A549 (cell line): ENCODE measurements at regions not wholly inside any gene's neighbourhood (a gene's known extent, or its start where the extent isn't known, plus 50 kb on each side); places are given as distances from the start of the nearest gene placed in this dataset.

ENCODE experiments used
- CHD4 ChIP-seq: fragments of 200-600 bp; sonication (generic); IDR thresholded peaks from 2 replicates; pipeline ENCODE4 v1.6.1; 2016; ENCODE audit warnings: antibody characterized with exemption, mild to moderate bottlenecking, borderline replicate concordance
- EP300 ChIP-seq, 2 experiments: fragments of >200 bp; sonication (Bioruptor Twin); formaldehyde crosslinking; IDR thresholded peaks; 2 replicates in 1 of 2; 3 replicates in 1 of 2; pipeline ENCODE4 v1.6.1; 2016 to 2017
- HDAC2 ChIP-seq: fragments of 200-600 bp; sonication (generic); IDR thresholded peaks from 2 replicates; pipeline ENCODE4 v1.6.1; 2016
- MAFK ChIP-seq: fragments of 450-650 bp; IDR thresholded peaks from 2 replicates; pipeline ENCODE4 v1.6.1; 2014; ENCODE audit not compliant: partially characterized antibody
- PHF8 ChIP-seq: fragments of 200-600 bp; sonication (generic); IDR thresholded peaks from 2 replicates; pipeline ENCODE4 v1.6.1; 2016; ENCODE audit warnings: low read depth, mild to moderate bottlenecking, antibody characterized with exemption, moderate library complexity, borderline replicate concordance
- RAD21 ChIP-seq, 2 experiments: fragments of >200 bp in 1 of 2; sonication (Bioruptor Twin) in 1 of 2; formaldehyde crosslinking in 1 of 2; IDR thresholded peaks in 1 of 2; conservative IDR thresholded peaks in 1 of 2; 2 replicates in 1 of 2; 3 replicates in 1 of 2; pipeline ENCODE4 v1.6.1; 2012 to 2018; ENCODE audit warnings: inconsistent platforms in 1 of 2
- ZFP36 ChIP-seq: fragments of 450-650 bp; IDR thresholded peaks from 2 replicates; pipeline ENCODE4 v1.6.1; 2014; ENCODE audit warnings: borderline replicate concordance; ENCODE audit not compliant: partially characterized antibody
- ZSCAN20 ChIP-seq: fragments of 250-450 bp; sonication (Bioruptor Pico); IDR thresholded peaks from 2 replicates; pipeline ENCODE4 v1.8.0; 2022; ENCODE audit warnings: mild to moderate bottlenecking, moderate library complexity
- TF ChIP-seq, protein P1 (sequence below): fragments of 150-350 bp; IDR thresholded peaks from 2 replicates; pipeline ENCODE4 v1.6.1; 2014; ENCODE audit warnings: low read depth, mild to moderate bottlenecking, low read length
- TF ChIP-seq, protein P2 (sequence below): fragments of >200 bp; sonication (Bioruptor Twin); formaldehyde crosslinking; IDR thresholded peaks from 3 replicates; pipeline ENCODE4 v1.5.1; 2016
- TF ChIP-seq, protein P3 (sequence below): fragments of >200 bp; sonication (Bioruptor Twin); formaldehyde crosslinking; IDR thresholded peaks from 3 replicates; pipeline ENCODE4 v1.6.1; 2016

DNA sequence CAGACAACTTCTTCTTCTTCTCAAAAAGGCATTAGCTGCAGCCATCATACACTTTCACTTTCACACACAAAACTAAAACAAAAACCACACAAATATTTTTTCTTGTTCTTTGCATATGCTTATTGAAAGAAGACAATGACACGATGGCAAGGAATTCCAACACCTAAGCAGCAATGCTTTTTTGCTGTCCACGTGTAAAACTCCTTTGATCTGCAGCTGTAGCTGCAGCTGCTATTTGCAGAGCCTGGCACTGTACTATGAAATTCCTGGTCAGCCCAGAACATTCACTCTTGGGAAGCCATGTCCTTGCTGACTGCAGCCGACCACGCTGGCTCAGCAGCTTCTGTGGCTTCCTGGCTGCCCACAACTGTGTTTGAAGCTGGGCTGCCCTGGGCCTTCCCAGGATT lies 316.2 kb downstream of the CDH2 start:
- TF ChIP-seq ZFP36 (no peak), EP300 (IDR thresholded peaks at IDR 0.05) (no peak), PHF8 (no peak), MAFK (no peak), RAD21 (conservative IDR thresholded peaks at IDR 0.05 in 1 of 2, IDR thresholded peaks at IDR 0.05 in 1 of 2) (no peak), ZSCAN20 (CRISPR knock-in tag) (no peak), HDAC2 (no peak), CHD4 (no peak)
- TF ChIP-seq, protein P1, sequence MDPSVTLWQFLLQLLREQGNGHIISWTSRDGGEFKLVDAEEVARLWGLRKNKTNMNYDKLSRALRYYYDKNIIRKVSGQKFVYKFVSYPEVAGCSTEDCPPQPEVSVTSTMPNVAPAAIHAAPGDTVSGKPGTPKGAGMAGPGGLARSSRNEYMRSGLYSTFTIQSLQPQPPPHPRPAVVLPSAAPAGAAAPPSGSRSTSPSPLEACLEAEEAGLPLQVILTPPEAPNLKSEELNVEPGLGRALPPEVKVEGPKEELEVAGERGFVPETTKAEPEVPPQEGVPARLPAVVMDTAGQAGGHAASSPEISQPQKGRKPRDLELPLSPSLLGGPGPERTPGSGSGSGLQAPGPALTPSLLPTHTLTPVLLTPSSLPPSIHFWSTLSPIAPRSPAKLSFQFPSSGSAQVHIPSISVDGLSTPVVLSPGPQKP, result no peak
- TF ChIP-seq, protein P2, sequence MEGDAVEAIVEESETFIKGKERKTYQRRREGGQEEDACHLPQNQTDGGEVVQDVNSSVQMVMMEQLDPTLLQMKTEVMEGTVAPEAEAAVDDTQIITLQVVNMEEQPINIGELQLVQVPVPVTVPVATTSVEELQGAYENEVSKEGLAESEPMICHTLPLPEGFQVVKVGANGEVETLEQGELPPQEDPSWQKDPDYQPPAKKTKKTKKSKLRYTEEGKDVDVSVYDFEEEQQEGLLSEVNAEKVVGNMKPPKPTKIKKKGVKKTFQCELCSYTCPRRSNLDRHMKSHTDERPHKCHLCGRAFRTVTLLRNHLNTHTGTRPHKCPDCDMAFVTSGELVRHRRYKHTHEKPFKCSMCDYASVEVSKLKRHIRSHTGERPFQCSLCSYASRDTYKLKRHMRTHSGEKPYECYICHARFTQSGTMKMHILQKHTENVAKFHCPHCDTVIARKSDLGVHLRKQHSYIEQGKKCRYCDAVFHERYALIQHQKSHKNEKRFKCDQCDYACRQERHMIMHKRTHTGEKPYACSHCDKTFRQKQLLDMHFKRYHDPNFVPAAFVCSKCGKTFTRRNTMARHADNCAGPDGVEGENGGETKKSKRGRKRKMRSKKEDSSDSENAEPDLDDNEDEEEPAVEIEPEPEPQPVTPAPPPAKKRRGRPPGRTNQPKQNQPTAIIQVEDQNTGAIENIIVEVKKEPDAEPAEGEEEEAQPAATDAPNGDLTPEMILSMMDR, result no peak
- TF ChIP-seq, protein P3, sequence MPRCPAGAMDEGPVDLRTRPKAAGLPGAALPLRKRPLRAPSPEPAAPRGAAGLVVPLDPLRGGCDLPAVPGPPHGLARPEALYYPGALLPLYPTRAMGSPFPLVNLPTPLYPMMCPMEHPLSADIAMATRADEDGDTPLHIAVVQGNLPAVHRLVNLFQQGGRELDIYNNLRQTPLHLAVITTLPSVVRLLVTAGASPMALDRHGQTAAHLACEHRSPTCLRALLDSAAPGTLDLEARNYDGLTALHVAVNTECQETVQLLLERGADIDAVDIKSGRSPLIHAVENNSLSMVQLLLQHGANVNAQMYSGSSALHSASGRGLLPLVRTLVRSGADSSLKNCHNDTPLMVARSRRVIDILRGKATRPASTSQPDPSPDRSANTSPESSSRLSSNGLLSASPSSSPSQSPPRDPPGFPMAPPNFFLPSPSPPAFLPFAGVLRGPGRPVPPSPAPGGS, result no peak
